ENCODE measurements at regions not wholly inside any gene's neighbourhood (a gene's known extent, or its start where the extent isn't known, plus 50 kb on each side); places are given as distances from the start of the nearest gene placed in this dataset.

DNA sequence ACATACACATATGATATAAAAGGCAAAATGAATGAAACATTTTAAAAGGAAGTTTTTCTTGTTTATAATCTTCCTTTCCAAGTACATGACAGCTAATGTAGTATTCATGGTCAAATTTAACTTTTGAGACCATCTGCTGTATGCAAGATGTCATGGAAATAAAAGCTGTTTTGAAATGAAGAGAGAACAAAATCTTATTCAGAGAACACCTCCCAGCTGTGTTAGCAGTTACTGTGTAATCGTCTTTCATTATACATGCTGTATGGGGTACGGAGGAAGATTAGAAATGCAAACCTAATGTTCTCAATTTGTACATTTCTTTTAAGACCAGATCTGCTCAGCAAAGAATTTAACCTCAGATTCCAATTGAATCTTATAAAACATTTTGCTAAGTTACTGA, 1182.3 kb downstream of the OTOL1 start:
- no peak for TF ChIP-seq EZH2phosphoT487 (IDR thresholded peaks at IDR 0.05; ENCODE audit: borderline replicate concordance, low read depth, low read length)
- TF ChIP-seq, protein P1, sequence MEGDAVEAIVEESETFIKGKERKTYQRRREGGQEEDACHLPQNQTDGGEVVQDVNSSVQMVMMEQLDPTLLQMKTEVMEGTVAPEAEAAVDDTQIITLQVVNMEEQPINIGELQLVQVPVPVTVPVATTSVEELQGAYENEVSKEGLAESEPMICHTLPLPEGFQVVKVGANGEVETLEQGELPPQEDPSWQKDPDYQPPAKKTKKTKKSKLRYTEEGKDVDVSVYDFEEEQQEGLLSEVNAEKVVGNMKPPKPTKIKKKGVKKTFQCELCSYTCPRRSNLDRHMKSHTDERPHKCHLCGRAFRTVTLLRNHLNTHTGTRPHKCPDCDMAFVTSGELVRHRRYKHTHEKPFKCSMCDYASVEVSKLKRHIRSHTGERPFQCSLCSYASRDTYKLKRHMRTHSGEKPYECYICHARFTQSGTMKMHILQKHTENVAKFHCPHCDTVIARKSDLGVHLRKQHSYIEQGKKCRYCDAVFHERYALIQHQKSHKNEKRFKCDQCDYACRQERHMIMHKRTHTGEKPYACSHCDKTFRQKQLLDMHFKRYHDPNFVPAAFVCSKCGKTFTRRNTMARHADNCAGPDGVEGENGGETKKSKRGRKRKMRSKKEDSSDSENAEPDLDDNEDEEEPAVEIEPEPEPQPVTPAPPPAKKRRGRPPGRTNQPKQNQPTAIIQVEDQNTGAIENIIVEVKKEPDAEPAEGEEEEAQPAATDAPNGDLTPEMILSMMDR (conservative IDR thresholded peaks at IDR 0.05; ENCODE audit: low read length) = no peak
- Histone ChIP-seq H3K9me2 (ENCODE audit: insufficient read depth, low read length) (no peaks in the 10 kb centered on the region), H3K79me2 (ENCODE audit: insufficient read depth, low read depth, low read length) (no peaks in the 10 kb centered on the region), H3K4me3 (ENCODE audit: low read depth, low read length, poor library complexity, severe bottlenecking) (no peak overlapping the region), H4K20me1 (ENCODE audit: insufficient read depth, low read length) (no peaks in the 10 kb centered on the region), H3K27ac (ENCODE audit: low read depth, low read length, poor library complexity, severe bottlenecking) (no peak overlapping the region), H3K9me3 (ENCODE audit: low read length) (no peaks in the 10 kb centered on the region), H3K4me2 (ENCODE audit: low read length) (no peak overlapping the region), H3K36me3 (ENCODE audit: insufficient read depth, low read length) (no peaks in the 10 kb centered on the region), H3K4me1 (ENCODE audit: insufficient read depth, low read length, poor library complexity, severe bottlenecking) (no peaks in the 10 kb centered on the region), H2AFZ (ENCODE audit: low read length) (no peak overlapping the region)
- intact Hi-C loops (cut with micrococcal nuclease; ENCODE audit: unreplicated experiment) = no loop called here
- BruUV-seq (replicated peaks) = no TSS peak
- no peak for DNase-seq (ENCODE audit: low spot score)
- POLR2A ChIA-PET = interaction anchor here (0.6 kb wide), 1 partner anchor 54 kb away, joined by 3 read pairs; no protein-coding TSS in a partner anchor
- CTCF ChIA-PET (ENCODE audit: unreplicated experiment) = no interaction called here

DNA sequence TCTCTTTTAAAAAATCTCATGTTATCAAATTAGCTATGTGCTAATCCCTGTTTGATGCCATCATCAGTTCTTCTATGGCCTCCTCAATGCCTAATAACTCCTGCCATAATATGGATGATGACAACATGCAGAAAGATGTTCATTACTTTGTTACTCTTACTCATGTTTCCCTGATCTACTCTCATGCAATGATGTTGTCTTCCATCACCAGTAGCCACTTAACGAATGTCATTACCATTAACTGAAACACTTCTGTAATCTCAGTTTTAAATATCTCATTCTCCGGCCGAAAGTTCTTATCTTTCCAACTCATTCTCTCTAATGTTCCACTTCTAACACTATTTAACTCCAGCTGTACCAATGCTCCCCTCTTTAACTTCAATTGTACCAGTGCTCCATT, 1187.7 kb downstream of the OTOL1 start:
- ChIA-PET POLR2A (no interaction called here), CTCF (ENCODE audit: unreplicated experiment) (no interaction called here)
- intact Hi-C loops (cut with micrococcal nuclease; ENCODE audit: unreplicated experiment) = no loop called here
- H3K27ac ChIP-seq (ENCODE audit: low read depth, low read length, poor library complexity, severe bottlenecking) = no peak overlapping the region
- H3K4me1 ChIP-seq (ENCODE audit: insufficient read depth, low read length, poor library complexity, severe bottlenecking) = no peaks in the 10 kb centered on the region
- H2AFZ ChIP-seq (ENCODE audit: low read length) = no peak overlapping the region
- H3K79me2 ChIP-seq (ENCODE audit: insufficient read depth, low read depth, low read length) = no peaks in the 10 kb centered on the region
- no TSS peak for BruUV-seq (replicated peaks)
- H3K9me2 ChIP-seq (ENCODE audit: insufficient read depth, low read length) = no peaks in the 10 kb centered on the region
- H3K36me3 ChIP-seq (ENCODE audit: insufficient read depth, low read length) = no peaks in the 10 kb centered on the region
- H3K9me3 ChIP-seq (ENCODE audit: low read length) = no peaks in the 10 kb centered on the region
- H3K4me2 ChIP-seq (ENCODE audit: low read length) = no peak overlapping the region
- no peaks in the 10 kb centered on the region for H4K20me1 ChIP-seq (ENCODE audit: insufficient read depth, low read length)
- no peak for DNase-seq (ENCODE audit: low spot score)
- no peak overlapping the region for H3K4me3 ChIP-seq (ENCODE audit: low read depth, low read length, poor library complexity, severe bottlenecking)
- no peak for TF ChIP-seq EZH2phosphoT487 (IDR thresholded peaks at IDR 0.05; ENCODE audit: borderline replicate concordance, low read depth, low read length)
- TF ChIP-seq, protein P1 (conservative IDR thresholded peaks at IDR 0.05; ENCODE audit: low read length) = no peak

DNA sequence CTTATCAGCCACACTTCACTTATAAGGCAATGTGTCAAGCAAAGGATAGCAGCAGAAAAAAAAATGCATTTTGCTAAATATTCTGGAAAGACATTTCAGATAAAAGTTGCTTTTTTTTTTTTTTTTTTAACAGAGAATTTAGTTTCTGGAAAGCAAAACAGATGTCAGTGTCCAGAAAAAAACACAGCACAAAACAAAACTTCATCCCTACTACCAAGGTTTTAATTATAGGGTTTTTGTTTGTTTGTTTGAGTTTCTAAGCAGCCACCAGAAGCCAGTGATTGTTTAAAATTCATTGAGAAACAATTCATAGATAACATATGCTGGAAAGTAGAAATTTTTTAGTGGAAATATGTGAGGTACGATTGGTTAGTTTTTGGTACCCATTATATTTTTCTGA, 1202.7 kb downstream of the OTOL1 start:
- no peak for TF ChIP-seq EZH2phosphoT487 (IDR thresholded peaks at IDR 0.05; ENCODE audit: borderline replicate concordance, low read depth, low read length)
- TF ChIP-seq, protein P1 (conservative IDR thresholded peaks at IDR 0.05; ENCODE audit: low read length) = no peak
- Histone ChIP-seq H3K9me3 (ENCODE audit: low read length) (no peaks in the 10 kb centered on the region), H2AFZ (ENCODE audit: low read length) (no peak overlapping the region), H3K4me3 (ENCODE audit: low read depth, low read length, poor library complexity, severe bottlenecking) (no peak overlapping the region), H4K20me1 (ENCODE audit: insufficient read depth, low read length) (no peaks in the 10 kb centered on the region), H3K27ac (ENCODE audit: low read depth, low read length, poor library complexity, severe bottlenecking) (no peak overlapping the region), H3K79me2 (ENCODE audit: insufficient read depth, low read depth, low read length) (no peaks in the 10 kb centered on the region), H3K4me1 (ENCODE audit: insufficient read depth, low read length, poor library complexity, severe bottlenecking) (no peaks in the 10 kb centered on the region), H3K36me3 (ENCODE audit: insufficient read depth, low read length) (no peaks in the 10 kb centered on the region), H3K9me2 (ENCODE audit: insufficient read depth, low read length) (no peaks in the 10 kb centered on the region), H3K4me2 (ENCODE audit: low read length) (no peak overlapping the region)
- BruUV-seq (replicated peaks) = no TSS peak
- DNase-seq (ENCODE audit: low spot score) = no peak
- ChIA-PET CTCF (ENCODE audit: unreplicated experiment) (no interaction called here), POLR2A (no interaction called here)
- intact Hi-C loops (cut with micrococcal nuclease; ENCODE audit: unreplicated experiment) = no loop called here

All from OCI-LY7 (cell line).